ENCODE measurements at regions not wholly inside any gene's neighbourhood (a gene's known extent, or its start where the extent isn't known, plus 50 kb on each side); places are given as distances from the start of the nearest gene placed in this dataset.

DNA sequence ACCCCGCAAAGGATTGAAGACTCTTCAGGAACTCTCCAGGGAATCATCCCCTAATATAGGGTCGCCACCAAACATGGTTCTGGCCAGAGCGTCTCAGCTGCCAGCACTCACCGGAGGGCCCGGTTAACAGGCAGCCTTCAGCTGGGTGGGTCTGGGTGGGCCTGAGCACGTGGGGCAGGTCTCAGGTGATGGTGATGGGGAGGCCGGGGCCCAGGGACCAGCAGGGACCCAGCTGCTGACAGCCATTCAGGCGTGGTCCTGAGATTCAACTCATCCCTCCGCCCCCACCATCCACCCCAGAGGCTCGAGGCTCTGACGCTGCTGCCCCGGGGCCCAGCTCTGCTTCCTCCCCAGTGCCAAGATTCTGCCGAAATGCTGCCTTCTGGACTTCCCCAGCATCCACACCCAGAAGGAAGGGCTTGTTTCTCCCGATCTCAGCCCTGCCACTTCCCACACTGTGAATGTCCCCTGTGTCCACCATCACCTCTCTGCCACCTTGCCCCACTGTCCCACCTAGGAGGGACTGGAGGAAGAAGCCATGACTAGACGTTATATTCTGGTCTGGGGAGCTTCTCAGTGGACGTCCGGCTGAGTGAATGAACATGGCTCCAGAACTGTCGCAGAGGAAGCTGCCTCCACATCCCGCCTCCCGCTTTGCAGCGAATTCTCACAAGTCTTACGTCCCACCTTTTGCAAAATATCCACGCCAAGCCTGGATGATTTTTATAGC, 294.2 kb upstream of the SALL3 start:
- Histone ChIP-seq H4K20me1 (ENCODE audit: control insufficient read depth, insufficient read depth, low read depth, low read length) (no peaks in the 10 kb centered on the region), H3K36me3 (ENCODE audit: control insufficient read depth, low read length) (no peaks in the 10 kb centered on the region), H3K4me2 (ENCODE audit: low read length) (no peak overlapping the region), H3K27ac (ENCODE audit: low read depth, low read length) (no peak overlapping the region), H3K4me1 (ENCODE audit: control insufficient read depth, low read length) (no peaks in the 10 kb centered on the region), H3K9me2 (replicated peaks; ENCODE audit: control insufficient read depth, low read length) (no peaks in the 10 kb centered on the region), H3F3A (ENCODE audit: control insufficient read depth, insufficient read depth) (no peaks in the 10 kb centered on the region), H3K4me3 (ENCODE audit: low read length) (no peak overlapping the region), H3K79me2 (ENCODE audit: control insufficient read depth, low read length) (no peaks in the 10 kb centered on the region), H3K9me3 (ENCODE audit: control insufficient read depth, insufficient read depth, low read length) (no peaks in the 10 kb centered on the region), H3K27me3 (ENCODE audit: control insufficient read depth, low read length) (no peaks in the 10 kb centered on the region)
- TF ChIP-seq EZH2phosphoT487 (IDR thresholded peaks at IDR 0.05; ENCODE audit: borderline replicate concordance, low read length) = no peak
- TF ChIP-seq, protein P1, sequence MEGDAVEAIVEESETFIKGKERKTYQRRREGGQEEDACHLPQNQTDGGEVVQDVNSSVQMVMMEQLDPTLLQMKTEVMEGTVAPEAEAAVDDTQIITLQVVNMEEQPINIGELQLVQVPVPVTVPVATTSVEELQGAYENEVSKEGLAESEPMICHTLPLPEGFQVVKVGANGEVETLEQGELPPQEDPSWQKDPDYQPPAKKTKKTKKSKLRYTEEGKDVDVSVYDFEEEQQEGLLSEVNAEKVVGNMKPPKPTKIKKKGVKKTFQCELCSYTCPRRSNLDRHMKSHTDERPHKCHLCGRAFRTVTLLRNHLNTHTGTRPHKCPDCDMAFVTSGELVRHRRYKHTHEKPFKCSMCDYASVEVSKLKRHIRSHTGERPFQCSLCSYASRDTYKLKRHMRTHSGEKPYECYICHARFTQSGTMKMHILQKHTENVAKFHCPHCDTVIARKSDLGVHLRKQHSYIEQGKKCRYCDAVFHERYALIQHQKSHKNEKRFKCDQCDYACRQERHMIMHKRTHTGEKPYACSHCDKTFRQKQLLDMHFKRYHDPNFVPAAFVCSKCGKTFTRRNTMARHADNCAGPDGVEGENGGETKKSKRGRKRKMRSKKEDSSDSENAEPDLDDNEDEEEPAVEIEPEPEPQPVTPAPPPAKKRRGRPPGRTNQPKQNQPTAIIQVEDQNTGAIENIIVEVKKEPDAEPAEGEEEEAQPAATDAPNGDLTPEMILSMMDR (IDR thresholded peaks at IDR 0.05; ENCODE audit: low read depth, low read length, poor library complexity, severe bottlenecking) = no peak

DNA sequence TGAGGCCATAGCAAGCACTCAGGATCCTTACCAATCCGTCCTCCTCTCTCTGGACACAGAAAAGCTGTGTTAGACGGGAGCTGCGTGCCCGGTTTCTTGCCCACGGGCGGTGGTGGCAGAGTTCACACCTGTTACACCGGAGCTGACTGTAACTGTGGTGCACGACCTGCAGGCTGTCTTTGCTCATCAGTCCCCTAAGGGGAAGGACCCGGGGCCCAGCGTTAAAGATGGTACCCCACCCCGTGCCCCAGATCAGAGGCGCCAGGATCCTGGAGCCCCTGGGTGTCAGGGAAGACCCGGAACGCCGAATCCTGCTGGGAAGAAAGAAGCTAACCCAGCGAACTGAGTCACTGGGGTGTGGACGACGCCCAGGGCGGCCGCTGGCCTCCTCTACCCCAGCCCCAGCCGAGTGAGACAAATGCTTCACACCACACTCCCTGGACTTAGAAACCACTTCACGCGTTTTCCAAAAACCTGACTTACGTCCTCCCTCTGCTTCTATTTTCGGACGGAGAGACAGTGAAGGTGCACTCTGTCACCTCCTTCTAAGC, 293.6 kb upstream of the SALL3 start:
- no peaks in the 10 kb centered on the region for H3F3A ChIP-seq (ENCODE audit: control insufficient read depth, insufficient read depth)
- no peaks in the 10 kb centered on the region for H3K27me3 ChIP-seq (ENCODE audit: control insufficient read depth, low read length)
- no peaks in the 10 kb centered on the region for H4K20me1 ChIP-seq (ENCODE audit: control insufficient read depth, insufficient read depth, low read depth, low read length)
- TF ChIP-seq, protein P1 (IDR thresholded peaks at IDR 0.05; ENCODE audit: low read depth, low read length, poor library complexity, severe bottlenecking) = no peak
- TF ChIP-seq EZH2phosphoT487 (IDR thresholded peaks at IDR 0.05; ENCODE audit: borderline replicate concordance, low read length) = no peak
- no peaks in the 10 kb centered on the region for H3K79me2 ChIP-seq (ENCODE audit: control insufficient read depth, low read length)
- H3K36me3 ChIP-seq (ENCODE audit: control insufficient read depth, low read length) = no peaks in the 10 kb centered on the region
- H3K4me1 ChIP-seq (ENCODE audit: control insufficient read depth, low read length) = no peaks in the 10 kb centered on the region
- H3K27ac ChIP-seq (ENCODE audit: low read depth, low read length) = no peak overlapping the region
- no peak overlapping the region for H3K4me2 ChIP-seq (ENCODE audit: low read length)
- no peak overlapping the region for H3K4me3 ChIP-seq (ENCODE audit: low read length)
- H3K9me2 ChIP-seq (replicated peaks; ENCODE audit: control insufficient read depth, low read length) = no peaks in the 10 kb centered on the region
- H3K9me3 ChIP-seq (ENCODE audit: control insufficient read depth, insufficient read depth, low read length) = no peaks in the 10 kb centered on the region

DNA sequence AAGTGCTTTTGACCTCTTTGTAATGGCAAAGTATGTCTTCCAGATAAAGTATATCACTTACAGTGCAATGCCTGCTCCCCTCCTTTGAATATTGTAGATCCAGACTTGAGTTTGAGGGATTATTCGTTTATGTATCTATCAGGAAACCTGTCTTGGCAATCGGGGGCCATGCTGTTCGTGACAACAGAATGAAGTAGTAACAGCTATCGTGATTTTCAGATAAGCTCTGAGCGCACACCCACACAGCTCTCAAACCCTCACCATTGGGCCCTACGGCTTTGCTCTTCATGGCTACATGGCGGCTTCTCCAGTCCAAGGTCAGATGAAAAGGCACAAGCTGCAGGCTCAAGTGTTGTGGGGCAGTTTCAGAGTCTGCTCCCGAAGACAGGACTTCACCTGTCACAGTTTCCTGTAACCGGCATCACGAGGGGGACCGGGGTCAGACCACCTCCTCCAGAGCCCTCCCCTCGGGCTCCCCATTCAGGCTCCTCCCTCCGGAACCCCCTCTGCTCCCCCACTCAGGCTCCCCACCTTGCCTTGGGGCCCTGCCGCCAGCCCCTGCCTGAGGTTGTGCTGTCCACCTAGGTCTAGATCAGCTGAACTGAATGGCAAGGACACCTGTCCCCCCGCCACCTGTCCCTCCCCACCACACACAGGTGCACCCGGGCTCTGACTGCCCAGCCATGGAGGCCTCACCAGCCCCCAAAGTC, 292.5 kb upstream of the SALL3 start:
- TF ChIP-seq, protein P1 (IDR thresholded peaks at IDR 0.05; ENCODE audit: low read depth, low read length, poor library complexity, severe bottlenecking) = no peak
- TF ChIP-seq EZH2phosphoT487 (IDR thresholded peaks at IDR 0.05; ENCODE audit: borderline replicate concordance, low read length) = no peak
- Histone ChIP-seq H3K79me2 (ENCODE audit: control insufficient read depth, low read length) (no peaks in the 10 kb centered on the region), H3K9me3 (ENCODE audit: control insufficient read depth, insufficient read depth, low read length) (no peaks in the 10 kb centered on the region), H3K27me3 (ENCODE audit: control insufficient read depth, low read length) (no peaks in the 10 kb centered on the region), H3K4me1 (ENCODE audit: control insufficient read depth, low read length) (no peaks in the 10 kb centered on the region), H3K4me2 (ENCODE audit: low read length) (no peak overlapping the region), H3F3A (ENCODE audit: control insufficient read depth, insufficient read depth) (no peaks in the 10 kb centered on the region), H4K20me1 (ENCODE audit: control insufficient read depth, insufficient read depth, low read depth, low read length) (no peaks in the 10 kb centered on the region), H3K4me3 (ENCODE audit: low read length) (no peak overlapping the region), H3K36me3 (ENCODE audit: control insufficient read depth, low read length) (no peaks in the 10 kb centered on the region), H3K9me2 (replicated peaks; ENCODE audit: control insufficient read depth, low read length) (no peaks in the 10 kb centered on the region), H3K27ac (ENCODE audit: low read depth, low read length) (no peak overlapping the region)
